Activated T-helper 2 cell treated with anti-CD3 and anti-CD28 coated beads, Interferon-gamma antibody, Interleukin-2, Interleukin-4, amounts not matched to agents 10 μg/mL and 5 μg/mL and 100 μg/mL, durations not matched to agents 14 hours and 24 hours and 36 hours (primary cell): ENCODE measurements at regions not wholly inside any gene's neighbourhood (a gene's known extent, or its start where the extent isn't known, plus 50 kb on each side); places are given as distances from the start of the nearest gene placed in this dataset.

Experiments used
- DNase-seq: peaks from one replicate; pipeline ENCODE4 v3.0.0; 2021; ENCODE audit warnings: low spot score
- H3K27ac Mint-ChIP-seq: one replicate; pipeline ENCODE4 v1.8.0; 2021; ENCODE audit warnings: mixed read lengths
- H3K27me3 Mint-ChIP-seq: one replicate; pipeline ENCODE4 v1.8.0; 2021; ENCODE audit warnings: low read depth, mixed read lengths
- H3K36me3 Mint-ChIP-seq: one replicate; pipeline ENCODE4 v1.8.0; 2021; ENCODE audit warnings: low read depth, mixed read lengths
- H3K4me1 Mint-ChIP-seq: one replicate; pipeline ENCODE4 v1.8.0; 2021; ENCODE audit warnings: low read depth, mixed read lengths
- H3K4me3 Mint-ChIP-seq: one replicate; pipeline ENCODE4 v1.8.0; 2021; ENCODE audit warnings: low read depth, mild to moderate bottlenecking, moderate library complexity, mixed read lengths
- H3K9me3 Mint-ChIP-seq: one replicate; pipeline ENCODE4 v1.8.0; 2021; ENCODE audit warnings: mixed read lengths
- intact Hi-C: fragments of 100-400 bp; cut with micrococcal nuclease; formaldehyde crosslinking; loops from one replicate; pipeline ENCODE4 v1.15.1; 2023

GRCh38 chr20:6685626-6686025 is 81.9 kb upstream of the BMP2 start:
- DNase-seq, result no peak
- no peak overlapping the region for H3K27ac Mint-ChIP-seq
- H3K4me1 Mint-ChIP-seq, result no peaks in the 10 kb centered on the region
- H3K27me3 Mint-ChIP-seq, result no peaks in the 10 kb centered on the region
- H3K4me3 Mint-ChIP-seq, result no peak overlapping the region
- intact Hi-C loops, result no loop called here
- H3K9me3 Mint-ChIP-seq, result peaks cover 9% of the 10 kb centered on the region
- H3K36me3 Mint-ChIP-seq, result no peaks in the 10 kb centered on the region

- Mint-ChIP-seq H3K4me1 (no peaks in the 10 kb centered on the region), H3K9me3 (peaks cover 9% of the 10 kb centered on the region), H3K27ac (no peak overlapping the region), H3K36me3 (no peaks in the 10 kb centered on the region), H3K27me3 (no peaks in the 10 kb centered on the region), H3K4me3 (no peak overlapping the region)
- DNase-seq, result no peak
- intact Hi-C loops, result no loop called here
Measured at GRCh38 chr20:6685181-6685582, 82.3 kb upstream of the BMP2 start.

GRCh38 chr20:6683021-6683977 is 84.2 kb upstream of the BMP2 start:
- no peaks in the 10 kb centered on the region for H3K4me1 Mint-ChIP-seq
- no peaks in the 10 kb centered on the region for H3K27me3 Mint-ChIP-seq
- no peak for DNase-seq
- H3K27ac Mint-ChIP-seq, result no peak overlapping the region
- H3K9me3 Mint-ChIP-seq, result peaks cover 2% of the 10 kb centered on the region
- intact Hi-C loops, result no loop called here
- no peak overlapping the region for H3K4me3 Mint-ChIP-seq
- no peaks in the 10 kb centered on the region for H3K36me3 Mint-ChIP-seq

GRCh38 chr20:6680854-6681253 is 86.6 kb upstream of the BMP2 start:
- H3K27ac Mint-ChIP-seq, result no peak overlapping the region
- no peaks in the 10 kb centered on the region for H3K4me1 Mint-ChIP-seq
- no peak overlapping the region for H3K4me3 Mint-ChIP-seq
- H3K27me3 Mint-ChIP-seq, result no peaks in the 10 kb centered on the region
- no peaks in the 10 kb centered on the region for H3K36me3 Mint-ChIP-seq
- no peak for DNase-seq
- intact Hi-C loops, result no loop called here
- H3K9me3 Mint-ChIP-seq, result no peaks in the 10 kb centered on the region

- no peaks in the 10 kb centered on the region for H3K36me3 Mint-ChIP-seq
- intact Hi-C loops, result no loop called here
- DNase-seq, result no peak
- H3K4me1 Mint-ChIP-seq, result no peaks in the 10 kb centered on the region
- H3K27me3 Mint-ChIP-seq, result no peaks in the 10 kb centered on the region
- no peak overlapping the region for H3K27ac Mint-ChIP-seq
- no peak overlapping the region for H3K4me3 Mint-ChIP-seq
- no peaks in the 10 kb centered on the region for H3K9me3 Mint-ChIP-seq
Measured at GRCh38 chr20:6680441-6680840, 87.0 kb upstream of the BMP2 start.

- no peaks in the 10 kb centered on the region for H3K9me3 Mint-ChIP-seq
- intact Hi-C loops, result no loop called here
- no peak overlapping the region for H3K27ac Mint-ChIP-seq
- no peak overlapping the region for H3K4me3 Mint-ChIP-seq
- H3K27me3 Mint-ChIP-seq, result no peaks in the 10 kb centered on the region
- DNase-seq, result no peak
- H3K4me1 Mint-ChIP-seq, result no peaks in the 10 kb centered on the region
- H3K36me3 Mint-ChIP-seq, result no peaks in the 10 kb centered on the region
Measured at GRCh38 chr20:6679086-6679485, 88.4 kb upstream of the BMP2 start.

- intact Hi-C loops, result no loop called here
- Mint-ChIP-seq H3K4me1 (no peaks in the 10 kb centered on the region), H3K27ac (no peak overlapping the region), H3K9me3 (no peaks in the 10 kb centered on the region), H3K4me3 (no peak overlapping the region), H3K36me3 (no peaks in the 10 kb centered on the region), H3K27me3 (no peaks in the 10 kb centered on the region)
- DNase-seq, result no peak
Measured at GRCh38 chr20:6678101-6678500, 89.4 kb upstream of the BMP2 start.

- intact Hi-C loops, result no loop called here
- no peaks in the 10 kb centered on the region for H3K4me1 Mint-ChIP-seq
- no peak overlapping the region for H3K4me3 Mint-ChIP-seq
- H3K27me3 Mint-ChIP-seq, result no peaks in the 10 kb centered on the region
- no peak overlapping the region for H3K27ac Mint-ChIP-seq
- no peaks in the 10 kb centered on the region for H3K9me3 Mint-ChIP-seq
- DNase-seq, result no peak
- no peaks in the 10 kb centered on the region for H3K36me3 Mint-ChIP-seq
Measured at GRCh38 chr20:6674831-6675230, 92.7 kb upstream of the BMP2 start.

- H3K4me3 Mint-ChIP-seq, result no peak overlapping the region
- intact Hi-C loops, result no loop called here
- peaks cover under 1% of the 10 kb centered on the region for H3K9me3 Mint-ChIP-seq
- no peaks in the 10 kb centered on the region for H3K36me3 Mint-ChIP-seq
- DNase-seq, result no peak
- no peaks in the 10 kb centered on the region for H3K4me1 Mint-ChIP-seq
- no peak overlapping the region for H3K27ac Mint-ChIP-seq
- H3K27me3 Mint-ChIP-seq, result no peaks in the 10 kb centered on the region
Measured at GRCh38 chr20:6673071-6673470, 94.4 kb upstream of the BMP2 start.

- Mint-ChIP-seq H3K36me3 (no peaks in the 10 kb centered on the region), H3K27ac (no peak overlapping the region), H3K9me3 (peaks cover 5% of the 10 kb centered on the region), H3K27me3 (no peaks in the 10 kb centered on the region), H3K4me3 (no peak overlapping the region), H3K4me1 (no peaks in the 10 kb centered on the region)
- DNase-seq, result no peak
- intact Hi-C loops, result no loop called here
Measured at GRCh38 chr20:6671829-6672228, 95.7 kb upstream of the BMP2 start.

GRCh38 chr20:6668546-6668945 is 98.9 kb upstream of the BMP2 start:
- Mint-ChIP-seq H3K4me3 (no peak overlapping the region), H3K27ac (no peak overlapping the region), H3K9me3 (peaks cover 13% of the 10 kb centered on the region), H3K36me3 (no peaks in the 10 kb centered on the region), H3K4me1 (no peaks in the 10 kb centered on the region), H3K27me3 (no peaks in the 10 kb centered on the region)
- DNase-seq, result no peak
- intact Hi-C loops, result no loop called here

- H3K4me1 Mint-ChIP-seq, result no peaks in the 10 kb centered on the region
- no peak overlapping the region for H3K27ac Mint-ChIP-seq
- H3K4me3 Mint-ChIP-seq, result no peak overlapping the region
- intact Hi-C loops, result no loop called here
- no peaks in the 10 kb centered on the region for H3K36me3 Mint-ChIP-seq
- no peaks in the 10 kb centered on the region for H3K27me3 Mint-ChIP-seq
- H3K9me3 Mint-ChIP-seq, result peaks cover 13% of the 10 kb centered on the region
- no peak for DNase-seq
Measured at GRCh38 chr20:6665621-6666355, 101.7 kb upstream of the BMP2 start.

- Mint-ChIP-seq H3K9me3 (peaks cover 13% of the 10 kb centered on the region), H3K36me3 (no peaks in the 10 kb centered on the region), H3K27ac (no peak overlapping the region), H3K27me3 (no peaks in the 10 kb centered on the region), H3K4me3 (no peak overlapping the region), H3K4me1 (no peaks in the 10 kb centered on the region)
- intact Hi-C loops, result no loop called here
- DNase-seq, result no peak
Measured at GRCh38 chr20:6665161-6665560, 102.3 kb upstream of the BMP2 start.
